Smooth muscle cell (in vitro differentiated cells): ENCODE measurements at regions not wholly inside any gene's neighbourhood (a gene's known extent, or its start where the extent isn't known, plus 50 kb on each side); places are given as distances from the start of the nearest gene placed in this dataset.

Experiments
- DNase-seq: peaks from one replicate; lab custom pipeline; 2025; ENCODE audit not compliant: unreplicated experiment; lab: John Stamatoyannopoulos, UW
- H2AFZ ChIP-seq: fragments of 200-600 bp; sonication (generic); 2 replicates; pipeline ENCODE4 v1.6.0; 2016; ENCODE audit warnings: antibody characterized with exemption, low read depth, mild to moderate bottlenecking
- H3F3A ChIP-seq: fragments of 200-600 bp; sonication (generic); 2 replicates; pipeline ENCODE4 v1.6.0; 2017; ENCODE audit warnings: antibody characterized with exemption, low read depth
- H3K27ac ChIP-seq: fragments of 200-600 bp; sonication (generic); 2 replicates; pipeline ENCODE4 v1.5.1; 2016; ENCODE audit warnings: low read depth, mild to moderate bottlenecking
- H3K27me3 ChIP-seq: fragments of 200-600 bp; sonication (generic); 2 replicates; pipeline ENCODE4 v1.6.1; 2016; ENCODE audit warnings: low read depth, mild to moderate bottlenecking
- H3K36me3 ChIP-seq: fragments of 200-600 bp; sonication (generic); 2 replicates; pipeline ENCODE4 v1.5.1; 2016; ENCODE audit warnings: low read depth
- H3K4me1 ChIP-seq: fragments of 200-600 bp; sonication (generic); 2 replicates; pipeline ENCODE4 v1.5.1; 2016; ENCODE audit warnings: low read depth
- H3K4me2 ChIP-seq: fragments of 200-600 bp; sonication (generic); 2 replicates; pipeline ENCODE4 v1.6.0; 2016; ENCODE audit warnings: mild to moderate bottlenecking
- H3K4me3 ChIP-seq: fragments of 200-600 bp; sonication (generic); 2 replicates; pipeline ENCODE4 v1.5.1; 2016; ENCODE audit warnings: mild to moderate bottlenecking
- H3K79me2 ChIP-seq: fragments of 200-600 bp; sonication (generic); 2 replicates; pipeline ENCODE4 v1.6.0; 2016; ENCODE audit warnings: low read depth, mild to moderate bottlenecking
- H3K9ac ChIP-seq: fragments of 200-600 bp; sonication (generic); 2 replicates; pipeline ENCODE4 v1.6.0; 2016; ENCODE audit warnings: low read depth
- H3K9me3 ChIP-seq: fragments of 200-600 bp; sonication (generic); replicated peaks from 2 replicates; pipeline ENCODE4 v1.5.1; 2016; ENCODE audit warnings: low read depth
- H4K20me1 ChIP-seq: fragments of 200-600 bp; sonication (generic); 2 replicates; pipeline ENCODE4 v1.6.0; 2016; ENCODE audit warnings: low read depth
- WGBS: methylation state at CpG from one replicate; pipeline ENCODE4 v1.1.7; 2016; ENCODE audit warnings: low lambda C conversion rate; 5-methylcytosine and 5-hydroxymethylcytosine counted together
- TF ChIP-seq, protein P1 (sequence below): fragments of 200-600 bp; sonication (generic); IDR thresholded peaks from 2 replicates; pipeline ENCODE4 v1.5.1; 2017; ENCODE audit warnings: borderline replicate concordance, mild to moderate bottlenecking, antibody characterized with exemption; ENCODE audit not compliant: insufficient read depth, poor library complexity, severe bottlenecking

DNA sequence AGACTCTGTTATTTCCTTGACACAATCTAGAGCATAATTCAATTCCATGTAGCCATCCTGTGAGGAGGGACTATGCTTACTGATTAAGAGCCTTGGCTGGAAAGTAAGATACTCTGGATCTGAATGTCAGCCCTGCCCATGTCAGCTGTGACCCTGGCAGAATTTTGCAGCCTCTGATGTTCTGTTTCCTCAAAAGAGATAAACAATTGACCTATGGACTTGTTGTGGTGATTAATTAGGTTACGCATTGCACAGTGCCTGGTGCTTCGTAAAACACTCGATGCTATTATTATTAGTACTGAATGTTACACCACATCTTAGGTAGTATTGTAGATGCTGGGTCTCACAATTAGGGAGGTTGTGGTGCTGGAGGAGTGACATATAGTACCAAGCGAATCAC lies 161.3 kb upstream of the MEIS2 start:
- no peak overlapping the region for H3K9ac ChIP-seq
- H3K27me3 ChIP-seq, result no peaks in the 10 kb centered on the region
- no peak for DNase-seq
- no peaks in the 10 kb centered on the region for H3K9me3 ChIP-seq
- no peak overlapping the region for H2AFZ ChIP-seq
- H3K79me2 ChIP-seq, result no peaks in the 10 kb centered on the region
- H3K27ac ChIP-seq, result no peak overlapping the region
- H3K4me3 ChIP-seq, result no peak overlapping the region
- TF ChIP-seq, protein P1, sequence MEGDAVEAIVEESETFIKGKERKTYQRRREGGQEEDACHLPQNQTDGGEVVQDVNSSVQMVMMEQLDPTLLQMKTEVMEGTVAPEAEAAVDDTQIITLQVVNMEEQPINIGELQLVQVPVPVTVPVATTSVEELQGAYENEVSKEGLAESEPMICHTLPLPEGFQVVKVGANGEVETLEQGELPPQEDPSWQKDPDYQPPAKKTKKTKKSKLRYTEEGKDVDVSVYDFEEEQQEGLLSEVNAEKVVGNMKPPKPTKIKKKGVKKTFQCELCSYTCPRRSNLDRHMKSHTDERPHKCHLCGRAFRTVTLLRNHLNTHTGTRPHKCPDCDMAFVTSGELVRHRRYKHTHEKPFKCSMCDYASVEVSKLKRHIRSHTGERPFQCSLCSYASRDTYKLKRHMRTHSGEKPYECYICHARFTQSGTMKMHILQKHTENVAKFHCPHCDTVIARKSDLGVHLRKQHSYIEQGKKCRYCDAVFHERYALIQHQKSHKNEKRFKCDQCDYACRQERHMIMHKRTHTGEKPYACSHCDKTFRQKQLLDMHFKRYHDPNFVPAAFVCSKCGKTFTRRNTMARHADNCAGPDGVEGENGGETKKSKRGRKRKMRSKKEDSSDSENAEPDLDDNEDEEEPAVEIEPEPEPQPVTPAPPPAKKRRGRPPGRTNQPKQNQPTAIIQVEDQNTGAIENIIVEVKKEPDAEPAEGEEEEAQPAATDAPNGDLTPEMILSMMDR, result no peak
- no peak overlapping the region for H3K4me2 ChIP-seq
- 94% methylated on average over 4 of the region's 4 CpGs for WGBS
- H3F3A ChIP-seq, result no peaks in the 10 kb centered on the region
- H3K36me3 ChIP-seq, result no peaks in the 10 kb centered on the region
- no peaks in the 10 kb centered on the region for H3K4me1 ChIP-seq
- no peaks in the 10 kb centered on the region for H4K20me1 ChIP-seq

DNA sequence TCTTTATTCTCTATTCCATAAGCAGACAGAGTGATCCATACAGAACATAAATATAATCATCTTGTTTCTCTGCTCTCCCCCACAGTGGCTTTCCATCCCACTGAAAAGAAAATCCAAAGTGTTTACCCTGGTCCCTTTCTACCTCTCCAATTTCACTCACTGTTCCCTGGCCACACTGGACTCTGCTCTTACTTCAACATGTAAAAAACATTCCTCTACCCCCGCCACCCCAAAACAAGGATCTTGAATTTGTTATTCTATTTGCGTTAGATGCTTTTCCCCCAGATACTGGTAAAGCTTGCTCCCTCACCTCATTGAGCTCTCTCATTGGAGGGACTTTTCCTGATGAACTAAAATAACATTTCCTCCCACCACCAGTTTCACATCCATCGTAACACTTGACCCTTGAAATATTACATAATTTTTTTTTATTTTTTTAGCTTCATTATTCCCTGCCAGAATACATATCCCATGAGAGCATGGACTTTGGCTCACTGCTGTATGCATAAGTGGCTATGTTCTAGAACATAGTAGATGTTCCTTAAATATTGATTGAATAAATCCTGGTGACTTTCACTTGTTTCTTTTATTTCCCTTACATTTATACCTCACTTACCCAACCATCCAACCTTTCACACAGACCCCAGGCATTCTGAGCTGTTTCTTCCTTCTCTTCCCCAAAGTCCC lies 162.7 kb upstream of the MEIS2 start:
- Histone ChIP-seq H3K36me3 (no peaks in the 10 kb centered on the region), H3K9ac (no peak overlapping the region), H2AFZ (no peak overlapping the region), H3F3A (no peaks in the 10 kb centered on the region), H3K4me1 (no peaks in the 10 kb centered on the region), H3K27ac (no peak overlapping the region), H3K9me3 (no peaks in the 10 kb centered on the region), H3K4me2 (no peak overlapping the region), H3K79me2 (no peaks in the 10 kb centered on the region), H3K27me3 (no peaks in the 10 kb centered on the region), H3K4me3 (no peak overlapping the region), H4K20me1 (no peaks in the 10 kb centered on the region)
- TF ChIP-seq, protein P1, result no peak
- DNase-seq, result no peak
- 87% methylated on average over 3 of the region's 3 CpGs for WGBS

DNA sequence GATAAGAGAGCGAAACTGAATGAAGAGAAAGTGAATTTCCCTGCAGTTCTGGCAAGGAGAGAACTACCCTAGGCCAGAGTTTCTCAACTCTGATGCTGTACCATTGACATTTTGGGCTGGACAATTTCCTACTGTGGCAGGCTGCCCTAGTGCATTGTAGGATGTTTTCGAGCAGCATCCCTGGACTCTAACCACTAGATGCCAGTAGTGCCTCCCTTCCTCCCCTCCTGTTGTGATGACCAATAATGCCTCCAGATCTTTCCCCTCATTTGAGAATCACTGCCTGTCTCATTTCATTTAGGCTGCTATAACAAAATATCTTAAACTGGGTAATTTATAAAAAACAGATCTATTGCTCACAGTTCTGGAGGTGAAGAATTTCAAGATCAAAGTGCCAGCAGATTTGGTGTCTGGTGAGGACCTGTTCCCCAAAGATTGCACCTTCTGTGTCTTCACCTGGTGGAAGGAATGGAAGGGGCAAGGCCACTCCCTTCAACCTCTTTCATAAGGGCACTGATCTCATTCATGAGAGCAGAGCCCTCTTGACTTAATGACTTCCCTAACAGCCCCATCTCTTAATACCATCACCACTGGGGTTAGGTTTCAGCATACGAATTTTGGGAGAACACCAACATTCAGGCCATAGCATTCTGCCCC lies 188.9 kb upstream of the MEIS2 start:
- TF ChIP-seq, protein P1, result peak; percentile 26
- H3K9ac ChIP-seq, result no peak overlapping the region
- H3K4me3 ChIP-seq, result no peak overlapping the region
- H3K4me2 ChIP-seq, result no peak overlapping the region
- H2AFZ ChIP-seq, result no peak overlapping the region
- no peaks in the 10 kb centered on the region for H4K20me1 ChIP-seq
- 76% methylated on average over 3 of the region's 3 CpGs for WGBS
- no peaks in the 10 kb centered on the region for H3F3A ChIP-seq
- H3K9me3 ChIP-seq, result no peaks in the 10 kb centered on the region
- no peaks in the 10 kb centered on the region for H3K27me3 ChIP-seq
- no peaks in the 10 kb centered on the region for H3K36me3 ChIP-seq
- no peak overlapping the region for H3K27ac ChIP-seq
- H3K4me1 ChIP-seq, result no peaks in the 10 kb centered on the region
- H3K79me2 ChIP-seq, result no peaks in the 10 kb centered on the region
- DNase-seq, result no peak

- H3K27me3 ChIP-seq, result no peaks in the 10 kb centered on the region
- no peaks in the 10 kb centered on the region for H3F3A ChIP-seq
- H2AFZ ChIP-seq, result no peak overlapping the region
- TF ChIP-seq, protein P1, result no peak
- H3K4me2 ChIP-seq, result no peak overlapping the region
- no peak overlapping the region for H3K4me3 ChIP-seq
- H3K36me3 ChIP-seq, result no peaks in the 10 kb centered on the region
- no peaks in the 10 kb centered on the region for H3K79me2 ChIP-seq
- H4K20me1 ChIP-seq, result no peaks in the 10 kb centered on the region
- WGBS, result 43% methylated on average over 1 of the region's 1 CpG
- H3K9me3 ChIP-seq, result no peaks in the 10 kb centered on the region
- H3K9ac ChIP-seq, result no peak overlapping the region
- no peak overlapping the region for H3K27ac ChIP-seq
- DNase-seq, result no peak
- no peaks in the 10 kb centered on the region for H3K4me1 ChIP-seq
Measured at GRCh38 chr15:37291920-37292319, 191.6 kb upstream of the MEIS2 start.
